ENCODE measurements at regions not wholly inside any gene's neighbourhood (a gene's known extent, or its start where the extent isn't known, plus 50 kb on each side); places are given as distances from the start of the nearest gene placed in this dataset.

- Histone ChIP-seq H4K20me1 (ENCODE audit: insufficient read depth, low read length) (no peaks in the 10 kb centered on the region), H3K36me3 (replicated peaks in 1 of 2; ENCODE audit: control insufficient read depth in 1 of 2, insufficient read depth in 2 of 2, low read length in 2 of 2) (no peaks in the 10 kb centered on the region), H2AFZ (ENCODE audit: low read length) (no peak overlapping the region), H3K4me3 (replicated peaks in 1 of 3; ENCODE audit: insufficient read depth in 1 of 3, low read depth in 2 of 3, low read length in 3 of 3) (no peak overlapping the region), H3K9ac (ENCODE audit: insufficient read depth, low read depth, low read length) (no peak overlapping the region), H3K27ac (ENCODE audit: extremely low read length, insufficient read depth, low read length) (no peak overlapping the region), H3K79me2 (ENCODE audit: insufficient read depth, low read length) (no peaks in the 10 kb centered on the region), H3K27me3 (ENCODE audit: control insufficient read depth in 1 of 2, insufficient read depth in 2 of 2, low read length in 2 of 2) (no peaks in the 10 kb centered on the region), H3K4me1 (ENCODE audit: insufficient read depth, low read length) (no peaks in the 10 kb centered on the region), H3K9me3 (ENCODE audit: low read length) (peaks cover 61% of the 10 kb centered on the region), H3K4me2 (ENCODE audit: low read depth, low read length) (no peak overlapping the region)
- in situ Hi-C loops (cut with HindIII; ENCODE audit: extremely low pct_ligation_motif_present, low pct_unique_long_range_greater_than_20kb), result no loop called here
- FAIRE-seq, result no peak
- no TSS peak for BruUV-seq (replicated peaks)
- WGBS (ENCODE audit: low lambda C conversion rate), result 37% methylated on average over 2 of the region's 2 CpGs
- ATAC-seq, result no peak
- intact Hi-C loops (cut with micrococcal nuclease; ENCODE audit: unreplicated experiment), result no loop called here
- CTCF ChIA-PET (ENCODE audit: low intra/inter-chr PET ratio, low total read pairs), result no interaction called here
- no peak for TF ChIP-seq ZNF407 (CRISPR knock-in tag; IDR thresholded peaks at IDR 0.05; ENCODE audit: not compliant biosample characterization)
- TF ChIP-seq CENPT (CRISPR knock-in tag; IDR thresholded peaks at IDR 0.05; ENCODE audit: low read depth), result no peak
- TF ChIP-seq ZBTB2 (CRISPR knock-in tag; IDR thresholded peaks at IDR 0.05; ENCODE audit: low read depth), result no peak
- POLR2A ChIA-PET, result no interaction called here
- DNase-seq (ENCODE audit: low spot score), result no peak
Measured at GRCh38 chr13:57813651-57814050, 182.1 kb downstream of the PCDH17 start.

Measured in HepG2 (cell line).